Loucy (cell line): ENCODE measurements at regions not wholly inside any gene's neighbourhood (a gene's known extent, or its start where the extent isn't known, plus 50 kb on each side); places are given as distances from the start of the nearest gene placed in this dataset.
A peak's percentile ranks its signal among the peaks of the same experiment; 100 is the strongest.

Experiments used
- H2AFZ ChIP-seq: fragments of 200-600 bp; sonication (generic); 2 replicates; pipeline ENCODE4 v1.6.0; 2016; ENCODE audit warnings: antibody characterized with exemption, mild to moderate bottlenecking, low read length, moderate library complexity
- H3F3A ChIP-seq: fragments of 200-600 bp; 2 replicates; pipeline ENCODE4 v1.6.0; 2016; ENCODE audit warnings: antibody characterized with exemption, low read depth, mild to moderate bottlenecking
- H3K27me3 ChIP-seq: fragments of 200-600 bp; sonication (generic); 2 replicates; pipeline ENCODE4 v1.6.1; 2014; ENCODE audit warnings: low read length, mild to moderate bottlenecking; ENCODE audit not compliant: insufficient read depth, poor library complexity, severe bottlenecking
- H3K36me3 ChIP-seq: fragments of 200-600 bp; sonication (generic); 2 replicates; pipeline ENCODE4 v1.6.1; 2016; ENCODE audit warnings: low read length; ENCODE audit not compliant: insufficient read depth
- H3K4me1 ChIP-seq: fragments of 200-600 bp; sonication (generic); 2 replicates; pipeline ENCODE4 v1.5.1; 2014; ENCODE audit warnings: low read length, mild to moderate bottlenecking; ENCODE audit not compliant: insufficient read depth, poor library complexity, severe bottlenecking
- H3K4me2 ChIP-seq: fragments of 200-600 bp; sonication (generic); 2 replicates; pipeline ENCODE4 v1.6.0; 2014; ENCODE audit warnings: antibody characterized with exemption, low read length, low read depth, mild to moderate bottlenecking; ENCODE audit not compliant: poor library complexity, severe bottlenecking
- H3K4me3 ChIP-seq: fragments of 200-600 bp; sonication (generic); 2 replicates; pipeline ENCODE4 v1.5.1; 2014; ENCODE audit warnings: low read length, mild to moderate bottlenecking, mixed read lengths; ENCODE audit not compliant: poor library complexity, severe bottlenecking
- H3K79me2 ChIP-seq: fragments of 200-600 bp; sonication (generic); 2 replicates; pipeline ENCODE4 v1.6.1; 2014; ENCODE audit warnings: low read length; ENCODE audit not compliant: insufficient read depth
- H3K9ac ChIP-seq: fragments of 200-600 bp; sonication (generic); 2 replicates; pipeline ENCODE4 v1.6.0; 2014; ENCODE audit warnings: mild to moderate bottlenecking, low read depth, low read length, moderate library complexity; ENCODE audit not compliant: poor library complexity, severe bottlenecking
- H3K9me2 ChIP-seq: fragments of 200-600 bp; sonication (generic); replicated peaks from 2 replicates; pipeline ENCODE4 v1.6.1; 2016; ENCODE audit warnings: low read depth, low read length, mixed read lengths
- H3K9me3 ChIP-seq: fragments of 200-600 bp; sonication (generic); 2 replicates; pipeline ENCODE4 v1.6.1; 2014; ENCODE audit warnings: mild to moderate bottlenecking, antibody characterized with exemption, low read length, low read depth; ENCODE audit not compliant: insufficient read depth
- H4K20me1 ChIP-seq: fragments of 200-600 bp; sonication (generic); 2 replicates; pipeline ENCODE4 v1.6.0; 2014; ENCODE audit warnings: antibody characterized with exemption, low read length, mild to moderate bottlenecking; ENCODE audit not compliant: insufficient read depth, poor library complexity, severe bottlenecking
- CTCF ChIP-seq: fragments of 200-600 bp; sonication (generic); conservative IDR thresholded peaks from 2 replicates; pipeline ENCODE4 v1.5.1; 2014; ENCODE audit warnings: mild to moderate bottlenecking, antibody characterized with exemption, low read length
- EZH2phosphoT487 ChIP-seq: fragments of 200-600 bp; IDR thresholded peaks from 2 replicates; pipeline ENCODE4 v1.6.1; 2018; ENCODE audit warnings: antibody characterized with exemption, mild to moderate bottlenecking, moderate library complexity, borderline replicate concordance

GRCh38 chr6:120005292-120005976 lies 655.9 kb upstream of the MAN1A1 start:
- Histone ChIP-seq H3F3A (no peaks in the 10 kb centered on the region), H3K79me2 (no peaks in the 10 kb centered on the region), H3K4me3 (no peak overlapping the region), H3K9ac (no peak overlapping the region), H3K36me3 (no peaks in the 10 kb centered on the region), H4K20me1 (no peaks in the 10 kb centered on the region), H2AFZ (no peak overlapping the region; the same call in 1 of the 2 replicates), H3K27me3 (no peaks in the 10 kb centered on the region), H3K4me1 (no peaks in the 10 kb centered on the region), H3K9me3 (no peaks in the 10 kb centered on the region), H3K4me2 (peak overlapping the region; percentile 17), H3K9me2 (no peaks in the 10 kb centered on the region)
- TF ChIP-seq EZH2phosphoT487 (no peak), CTCF (no peak)

GRCh38 chr6:119986934-119987549 lies 637.5 kb upstream of the MAN1A1 start:
- no peaks in the 10 kb centered on the region for H3K36me3 ChIP-seq
- H4K20me1 ChIP-seq, result no peaks in the 10 kb centered on the region
- H3K4me3 ChIP-seq, result no peak overlapping the region
- H2AFZ ChIP-seq, result no peak overlapping the region
- no peak overlapping the region for H3K4me2 ChIP-seq
- H3K9ac ChIP-seq, result no peak overlapping the region
- no peaks in the 10 kb centered on the region for H3F3A ChIP-seq
- TF ChIP-seq EZH2phosphoT487, result no peak
- TF ChIP-seq CTCF, result peak; percentile 42
- no peaks in the 10 kb centered on the region for H3K9me2 ChIP-seq
- no peaks in the 10 kb centered on the region for H3K79me2 ChIP-seq
- no peaks in the 10 kb centered on the region for H3K27me3 ChIP-seq
- H3K4me1 ChIP-seq, result no peaks in the 10 kb centered on the region
- H3K9me3 ChIP-seq, result no peaks in the 10 kb centered on the region

GRCh38 chr6:119985952-119986736 lies 636.6 kb upstream of the MAN1A1 start:
- Histone ChIP-seq H3K36me3 (no peaks in the 10 kb centered on the region), H3K4me2 (no peak overlapping the region), H3K4me3 (no peak overlapping the region), H3K79me2 (no peaks in the 10 kb centered on the region), H3K9me3 (no peaks in the 10 kb centered on the region), H3K9ac (no peak overlapping the region), H3K4me1 (no peaks in the 10 kb centered on the region), H3F3A (no peaks in the 10 kb centered on the region), H2AFZ (no peak overlapping the region), H3K27me3 (no peaks in the 10 kb centered on the region), H3K9me2 (no peaks in the 10 kb centered on the region), H4K20me1 (no peaks in the 10 kb centered on the region)
- TF ChIP-seq CTCF (no peak), EZH2phosphoT487 (no peak)
